ENCODE measurements at regions not wholly inside any gene's neighbourhood (a gene's known extent, or its start where the extent isn't known, plus 50 kb on each side); places are given as distances from the start of the nearest gene placed in this dataset.
A peak's percentile ranks its signal among the peaks of the same experiment; 100 is the strongest.

DNA sequence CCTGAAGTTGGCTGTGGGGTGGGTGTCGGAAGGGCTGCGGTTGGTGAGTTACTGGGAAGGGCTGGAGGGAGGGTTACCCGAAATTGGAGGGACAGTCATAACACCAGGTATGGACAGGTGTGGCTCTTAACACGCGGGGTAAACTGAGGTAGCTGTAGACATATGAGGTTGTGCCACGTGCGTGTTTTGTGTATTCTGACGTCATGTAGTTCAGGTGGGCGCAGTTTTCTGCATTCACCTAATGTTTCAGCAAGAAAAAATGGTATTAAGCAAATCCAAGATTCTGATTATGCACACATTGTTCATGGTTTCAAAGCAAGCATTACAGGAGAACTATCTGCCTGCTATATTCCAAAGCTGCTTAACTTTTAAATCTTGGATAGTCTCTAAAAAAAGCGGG lies 83.5 kb upstream of the GPM6B start:
- no peaks in the 10 kb centered on the region for H3K9me2 ChIP-seq (ENCODE audit: insufficient read depth)
- H3K4me2 ChIP-seq: no peak overlapping the region
- H3K4me3 ChIP-seq: no peak overlapping the region
- no peaks in the 10 kb centered on the region for H3K79me2 ChIP-seq (ENCODE audit: low read depth)
- BruUV-seq (replicated peaks): no TSS peak
- no peaks in the 10 kb centered on the region for H3K9me3 ChIP-seq (ENCODE audit: insufficient read depth, low read depth)
- POLR2A ChIA-PET (ENCODE audit: unreplicated experiment): no interaction called here
- H3K27me3 ChIP-seq (ENCODE audit: insufficient read depth, low read depth): no peaks in the 10 kb centered on the region
- no peak overlapping the region for H2AFZ ChIP-seq
- no peak for DNase-seq
- intact Hi-C loops (cut with micrococcal nuclease; ENCODE audit: unreplicated experiment): no loop called here
- no peaks in the 10 kb centered on the region for H4K20me1 ChIP-seq (ENCODE audit: insufficient read depth)
- TF ChIP-seq, protein P1, sequence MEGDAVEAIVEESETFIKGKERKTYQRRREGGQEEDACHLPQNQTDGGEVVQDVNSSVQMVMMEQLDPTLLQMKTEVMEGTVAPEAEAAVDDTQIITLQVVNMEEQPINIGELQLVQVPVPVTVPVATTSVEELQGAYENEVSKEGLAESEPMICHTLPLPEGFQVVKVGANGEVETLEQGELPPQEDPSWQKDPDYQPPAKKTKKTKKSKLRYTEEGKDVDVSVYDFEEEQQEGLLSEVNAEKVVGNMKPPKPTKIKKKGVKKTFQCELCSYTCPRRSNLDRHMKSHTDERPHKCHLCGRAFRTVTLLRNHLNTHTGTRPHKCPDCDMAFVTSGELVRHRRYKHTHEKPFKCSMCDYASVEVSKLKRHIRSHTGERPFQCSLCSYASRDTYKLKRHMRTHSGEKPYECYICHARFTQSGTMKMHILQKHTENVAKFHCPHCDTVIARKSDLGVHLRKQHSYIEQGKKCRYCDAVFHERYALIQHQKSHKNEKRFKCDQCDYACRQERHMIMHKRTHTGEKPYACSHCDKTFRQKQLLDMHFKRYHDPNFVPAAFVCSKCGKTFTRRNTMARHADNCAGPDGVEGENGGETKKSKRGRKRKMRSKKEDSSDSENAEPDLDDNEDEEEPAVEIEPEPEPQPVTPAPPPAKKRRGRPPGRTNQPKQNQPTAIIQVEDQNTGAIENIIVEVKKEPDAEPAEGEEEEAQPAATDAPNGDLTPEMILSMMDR (conservative IDR thresholded peaks at IDR 0.05): no peak
- no peak for TF ChIP-seq EZH2 (IDR thresholded peaks at IDR 0.05; ENCODE audit: low read depth)
- H3F3A ChIP-seq (ENCODE audit: insufficient read depth, low read depth): no peaks in the 10 kb centered on the region
- CTCF ChIA-PET: no interaction called here
- H3K27ac ChIP-seq: no peak overlapping the region
- no peaks in the 10 kb centered on the region for H3K4me1 ChIP-seq (replicated peaks; ENCODE audit: insufficient read depth)
- no peaks in the 10 kb centered on the region for H3K36me3 ChIP-seq (ENCODE audit: low read depth)

DNA sequence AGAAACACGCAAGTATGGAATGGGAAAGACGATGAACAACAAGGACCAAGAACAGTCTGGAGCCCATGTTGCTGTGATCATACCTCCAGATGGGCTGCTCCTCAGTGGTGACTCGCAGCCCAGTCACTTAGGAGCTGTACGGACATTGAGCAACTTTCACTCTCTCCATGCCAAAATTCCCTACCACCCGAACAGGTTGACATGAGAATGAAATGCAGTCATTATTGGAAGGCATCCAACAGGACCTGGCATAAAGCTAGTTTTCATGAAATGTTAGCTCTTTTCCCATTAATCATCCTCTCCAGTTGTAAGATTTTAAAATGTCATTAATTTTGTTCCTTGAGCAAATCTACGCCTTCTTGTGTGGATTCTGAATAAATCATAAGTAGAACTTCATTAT lies 82.7 kb upstream of the GPM6B start:
- DNase-seq: peak in 1 of 2 experiments; percentile 62

DNA sequence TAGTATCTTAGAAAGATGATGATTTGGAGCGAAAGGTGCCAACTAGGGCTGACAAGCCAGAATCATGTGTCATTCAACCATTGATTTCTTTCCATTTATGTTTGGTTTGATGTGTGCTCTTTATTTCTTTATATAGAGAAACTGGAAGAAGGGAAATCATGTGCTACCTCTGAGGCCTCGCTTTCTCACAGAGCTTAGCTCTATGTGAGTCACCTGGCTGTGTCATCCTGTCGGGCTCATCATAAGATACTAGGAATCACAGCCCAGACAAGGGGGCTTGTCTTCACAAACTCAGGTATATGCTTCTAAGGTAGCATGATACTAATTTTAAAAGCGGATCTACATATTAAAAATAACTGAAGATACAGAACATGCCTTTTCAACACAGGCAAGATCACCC lies 81.7 kb upstream of the GPM6B start:
- CTCF ChIA-PET: no interaction called here
- no peaks in the 10 kb centered on the region for H3K27me3 ChIP-seq (ENCODE audit: insufficient read depth, low read depth)

More for the DNA sequence above, 82.7 kb upstream of the GPM6B start:
- Histone ChIP-seq H3K79me2 (ENCODE audit: low read depth) (no peaks in the 10 kb centered on the region), H4K20me1 (ENCODE audit: insufficient read depth) (no peaks in the 10 kb centered on the region), H3K4me2 (0 out of 2 replicates have a peak overlapping the region, but pooled peaks have one; percentile 13), H3K27me3 (ENCODE audit: insufficient read depth, low read depth) (no peaks in the 10 kb centered on the region), H3F3A (ENCODE audit: insufficient read depth, low read depth) (no peaks in the 10 kb centered on the region), H3K9me2 (ENCODE audit: insufficient read depth) (no peaks in the 10 kb centered on the region), H2AFZ (no peak overlapping the region), H3K9me3 (ENCODE audit: insufficient read depth, low read depth) (no peaks in the 10 kb centered on the region), H3K4me1 (replicated peaks; ENCODE audit: insufficient read depth) (no peaks in the 10 kb centered on the region), H3K4me3 (no peak overlapping the region), H3K36me3 (ENCODE audit: low read depth) (no peaks in the 10 kb centered on the region), H3K27ac (no peak overlapping the region)
- ChIA-PET CTCF (no interaction called here), POLR2A (ENCODE audit: unreplicated experiment) (no interaction called here)
- BruUV-seq (replicated peaks): no TSS peak
- intact Hi-C loops (cut with micrococcal nuclease; ENCODE audit: unreplicated experiment): no loop called here
- TF ChIP-seq, protein P1 (conservative IDR thresholded peaks at IDR 0.05): no peak
- TF ChIP-seq EZH2 (IDR thresholded peaks at IDR 0.05; ENCODE audit: low read depth): no peak

More for the DNA sequence above, 81.7 kb upstream of the GPM6B start:
- TF ChIP-seq, protein P1 (conservative IDR thresholded peaks at IDR 0.05): no peak
- TF ChIP-seq EZH2 (IDR thresholded peaks at IDR 0.05; ENCODE audit: low read depth): no peak
- H3K9me3 ChIP-seq (ENCODE audit: insufficient read depth, low read depth): no peaks in the 10 kb centered on the region
- H2AFZ ChIP-seq: no peak overlapping the region
- no peak for DNase-seq
- POLR2A ChIA-PET (ENCODE audit: unreplicated experiment): no interaction called here
- H3K27ac ChIP-seq: no peak overlapping the region
- H3K4me1 ChIP-seq (replicated peaks; ENCODE audit: insufficient read depth): no peaks in the 10 kb centered on the region
- H3K36me3 ChIP-seq (ENCODE audit: low read depth): no peaks in the 10 kb centered on the region
- H3F3A ChIP-seq (ENCODE audit: insufficient read depth, low read depth): no peaks in the 10 kb centered on the region
- intact Hi-C loops (cut with micrococcal nuclease; ENCODE audit: unreplicated experiment): no loop called here
- no peaks in the 10 kb centered on the region for H4K20me1 ChIP-seq (ENCODE audit: insufficient read depth)
- no peaks in the 10 kb centered on the region for H3K9me2 ChIP-seq (ENCODE audit: insufficient read depth)
- H3K4me2 ChIP-seq: no peak overlapping the region
- BruUV-seq (replicated peaks): no TSS peak
- no peaks in the 10 kb centered on the region for H3K79me2 ChIP-seq (ENCODE audit: low read depth)
- no peak overlapping the region for H3K4me3 ChIP-seq

All from PC-9 (cell line).